Stomach (tissue), 8 donors: ENCODE measurements at regions not wholly inside any gene's neighbourhood (a gene's known extent, or its start where the extent isn't known, plus 50 kb on each side); places are given as distances from the start of the nearest gene placed in this dataset.

Experiments used
- DNase-seq, 2 donors: peaks; one replicate each; pipeline versions ENCODE4 v3.0.0 to v3.0.0-alpha.2; 2013 to 2019
- H3K27ac ChIP-seq, 5 donors: fragments of 200-600 bp in 4 of 5; sonication (generic) in 4 of 5; one replicate each; pipeline ENCODE4 v1.5.1; 2013 to 2019; ENCODE audit warnings: mild to moderate bottlenecking in 1 of 5, moderate library complexity in 1 of 5
- H3K27me3 ChIP-seq, 3 donors: fragments of 200-600 bp; sonication (generic); one replicate each; pipeline ENCODE4 v1.5.1; 2017 to 2019; ENCODE audit warnings: mixed run types in 1 of 3
- H3K36me3 ChIP-seq, 4 donors: fragments of 200-600 bp; sonication (generic); 1 replicate in 3 of 4; 2 replicates in 1 of 4; pipeline ENCODE4 v1.5.1; 2016 to 2019
- H3K4me1 ChIP-seq, 4 donors: fragments of 200-600 bp; sonication (generic); one replicate each; pipeline ENCODE4 v1.5.1; 2016 to 2019
- H3K4me3 ChIP-seq, 4 donors: fragments of 200-600 bp; sonication (generic) in 3 of 4; one replicate each; pipeline ENCODE4 v1.5.1; 2016 to 2019; ENCODE audit warnings: mild to moderate bottlenecking in 1 of 4
- H3K9me3 ChIP-seq, 4 donors: fragments of 200-600 bp; sonication (generic); one replicate each; pipeline ENCODE4 v1.5.1; 2016 to 2019
- EP300 ChIP-seq: sonication (generic); formaldehyde crosslinking; IDR thresholded peaks from one replicate; pipeline ENCODE4 v1.6.1; 2017; ENCODE audit warnings: antibody characterized with exemption
- POLR2A ChIP-seq, 4 donors: fragments of 450-650 bp; IDR thresholded peaks; one replicate each; pipeline ENCODE4 v1.6.1; 2016; ENCODE audit warnings: antibody characterized with exemption in 4 of 4, control low read depth in 2 of 4, mild to moderate bottlenecking in 1 of 4, moderate library complexity in 1 of 4
- POLR2AphosphoS5 ChIP-seq, 3 donors: sonication (generic); formaldehyde crosslinking; IDR thresholded peaks; one replicate each; pipeline ENCODE4 v1.6.1; 2016; ENCODE audit warnings: antibody characterized with exemption in 3 of 3
- WGBS, 5 donors: extraction: QIAGEN DNeasy Blood & Tissue Kit in 3 of 5; methylation state at CpG; one replicate each; pipeline versions ENCODE4 v1.1.5 to v1.1.7; 2013 to 2018; 5-methylcytosine and 5-hydroxymethylcytosine counted together
- intact Hi-C: fragments of 100-400 bp; cut with DNase I; formaldehyde crosslinking; loops from one replicate; pipeline ENCODE4 v1.15.1; 2023; ENCODE audit warnings: low total_unique reads
- TF ChIP-seq, protein P1 (sequence below), 7 experiments: fragments of 450-650 bp in 4 of 7; fragments of 200-600 bp in 3 of 7; sonication (generic) in 3 of 7; IDR thresholded peaks; one replicate each; pipeline ENCODE4 v1.5.1; 2016 to 2019; ENCODE audit warnings: antibody characterized with exemption in 7 of 7, control low read depth in 2 of 7, mild to moderate bottlenecking in 1 of 7
- donor health status: healthy with polysubstance abuse.
- donor health status: Bipolar disorder and iron deficiency.
- donor health status: healthy.

DNA sequence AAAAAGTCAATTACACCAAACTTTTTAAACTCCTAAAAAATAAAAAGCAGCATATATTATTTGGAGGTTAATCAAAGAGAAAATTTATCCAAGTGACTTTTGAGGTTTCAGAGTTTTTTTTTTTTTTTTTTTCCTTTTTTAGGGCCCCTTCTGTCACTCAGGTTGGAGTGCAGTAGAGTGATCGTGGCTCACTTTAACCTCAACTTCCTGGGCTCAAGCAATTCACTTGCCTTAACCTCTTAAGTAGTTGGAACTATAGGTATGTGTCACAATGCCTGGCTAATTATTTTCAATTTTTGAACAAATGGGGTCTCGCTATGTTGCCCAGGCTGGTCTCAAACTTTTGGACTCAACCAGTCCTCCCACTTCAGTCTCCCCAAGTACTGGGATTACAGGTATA is 241.7 kb upstream of the HSFY2 start:
- H3K27ac ChIP-seq = no peak overlapping the region
- WGBS, 5 donors = 71 to 93% (median 90%) methylated on average over 2 of the region's 2 CpGs; no CpG with 5 or more reads in 2 of the 5 donors
- intact Hi-C loops = no loop called here
- H3K4me1 ChIP-seq = no peaks in the 10 kb centered on the region
- no peak for DNase-seq
- no peak for TF ChIP-seq POLR2AphosphoS5 (IDR thresholded peaks at IDR 0.05)
- no peak for TF ChIP-seq EP300
- TF ChIP-seq, protein P1, sequence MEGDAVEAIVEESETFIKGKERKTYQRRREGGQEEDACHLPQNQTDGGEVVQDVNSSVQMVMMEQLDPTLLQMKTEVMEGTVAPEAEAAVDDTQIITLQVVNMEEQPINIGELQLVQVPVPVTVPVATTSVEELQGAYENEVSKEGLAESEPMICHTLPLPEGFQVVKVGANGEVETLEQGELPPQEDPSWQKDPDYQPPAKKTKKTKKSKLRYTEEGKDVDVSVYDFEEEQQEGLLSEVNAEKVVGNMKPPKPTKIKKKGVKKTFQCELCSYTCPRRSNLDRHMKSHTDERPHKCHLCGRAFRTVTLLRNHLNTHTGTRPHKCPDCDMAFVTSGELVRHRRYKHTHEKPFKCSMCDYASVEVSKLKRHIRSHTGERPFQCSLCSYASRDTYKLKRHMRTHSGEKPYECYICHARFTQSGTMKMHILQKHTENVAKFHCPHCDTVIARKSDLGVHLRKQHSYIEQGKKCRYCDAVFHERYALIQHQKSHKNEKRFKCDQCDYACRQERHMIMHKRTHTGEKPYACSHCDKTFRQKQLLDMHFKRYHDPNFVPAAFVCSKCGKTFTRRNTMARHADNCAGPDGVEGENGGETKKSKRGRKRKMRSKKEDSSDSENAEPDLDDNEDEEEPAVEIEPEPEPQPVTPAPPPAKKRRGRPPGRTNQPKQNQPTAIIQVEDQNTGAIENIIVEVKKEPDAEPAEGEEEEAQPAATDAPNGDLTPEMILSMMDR (IDR thresholded peaks at IDR 0.05) = no peak
- TF ChIP-seq POLR2A (IDR thresholded peaks at IDR 0.05) = no peak
- H3K27me3 ChIP-seq = no peaks in the 10 kb centered on the region
- no peak overlapping the region for H3K4me3 ChIP-seq
- no peaks in the 10 kb centered on the region for H3K36me3 ChIP-seq
- H3K9me3 ChIP-seq = no peaks in the 10 kb centered on the region

DNA sequence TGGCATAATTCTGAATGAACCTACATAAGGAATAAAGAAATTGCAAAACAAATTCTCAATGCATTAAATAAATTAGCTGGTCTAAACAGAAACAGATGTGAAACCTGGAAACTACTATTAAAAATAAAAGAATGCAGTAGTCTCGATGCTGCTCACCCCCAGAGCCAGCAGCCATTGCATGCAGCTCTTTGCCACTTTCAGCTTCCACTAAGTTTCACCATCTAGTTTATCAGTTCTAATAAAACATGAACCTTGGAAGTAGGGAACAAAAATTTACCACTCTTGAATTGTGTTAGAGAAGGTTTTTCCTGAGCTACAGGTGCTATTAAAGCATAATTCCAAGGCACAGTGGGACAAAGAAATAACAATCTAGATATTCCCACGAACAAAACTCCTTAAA is 239.4 kb upstream of the HSFY2 start:
- Histone ChIP-seq H3K27ac (no peak overlapping the region), H3K4me1 (no peaks in the 10 kb centered on the region), H3K9me3 (no peaks in the 10 kb centered on the region), H3K27me3 (no peaks in the 10 kb centered on the region), H3K4me3 (no peak overlapping the region), H3K36me3 (no peaks in the 10 kb centered on the region)
- no peak for DNase-seq
- 55 to 68% (median 63%) methylated on average over 2 of the region's 2 CpGs; no CpG with 5 or more reads in 2 of the 5 donors for WGBS, 5 donors
- TF ChIP-seq EP300 (no peak), POLR2AphosphoS5 (IDR thresholded peaks at IDR 0.05) (no peak), POLR2A (IDR thresholded peaks at IDR 0.05) (no peak)
- TF ChIP-seq, protein P1 (IDR thresholded peaks at IDR 0.05) = no peak
- intact Hi-C loops = no loop called here

DNA sequence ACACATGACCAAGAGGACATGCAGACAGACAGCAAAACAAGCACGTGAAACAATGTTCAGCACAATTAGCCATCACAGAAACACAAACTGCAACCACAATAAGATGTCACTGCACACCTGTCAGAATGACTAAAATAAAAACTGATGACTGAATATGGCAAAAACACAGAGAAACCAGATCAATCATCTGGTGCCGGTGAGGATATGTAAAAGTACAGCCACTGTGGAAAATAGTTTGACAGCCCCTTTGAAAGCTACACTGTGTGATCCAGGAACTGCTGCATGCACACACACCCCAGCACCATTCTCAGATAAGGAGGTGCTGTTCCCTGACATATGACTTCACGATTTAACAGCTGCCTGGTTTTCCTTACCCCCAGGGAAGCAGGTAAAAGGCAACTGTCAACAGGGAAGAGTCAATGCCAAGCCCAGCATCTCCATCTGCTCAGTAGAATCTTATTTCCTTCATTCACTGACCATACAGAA is 238.1 kb upstream of the HSFY2 start:
- Histone ChIP-seq H3K27me3 (no peaks in the 10 kb centered on the region), H3K4me1 (no peaks in the 10 kb centered on the region), H3K9me3 (no peaks in the 10 kb centered on the region), H3K4me3 (no peak overlapping the region), H3K27ac (no peak overlapping the region), H3K36me3 (no peaks in the 10 kb centered on the region)
- WGBS, 5 donors = 22 to 26% (median 24%) methylated on average over 3 of the region's 3 CpGs; no CpG with 5 or more reads in 2 of the 5 donors
- TF ChIP-seq POLR2A (IDR thresholded peaks at IDR 0.05) (no peak), POLR2AphosphoS5 (IDR thresholded peaks at IDR 0.05) (no peak)
- TF ChIP-seq, protein P1 (IDR thresholded peaks at IDR 0.05) = no peak
- intact Hi-C loops = no loop called here
- no peak for DNase-seq

DNA sequence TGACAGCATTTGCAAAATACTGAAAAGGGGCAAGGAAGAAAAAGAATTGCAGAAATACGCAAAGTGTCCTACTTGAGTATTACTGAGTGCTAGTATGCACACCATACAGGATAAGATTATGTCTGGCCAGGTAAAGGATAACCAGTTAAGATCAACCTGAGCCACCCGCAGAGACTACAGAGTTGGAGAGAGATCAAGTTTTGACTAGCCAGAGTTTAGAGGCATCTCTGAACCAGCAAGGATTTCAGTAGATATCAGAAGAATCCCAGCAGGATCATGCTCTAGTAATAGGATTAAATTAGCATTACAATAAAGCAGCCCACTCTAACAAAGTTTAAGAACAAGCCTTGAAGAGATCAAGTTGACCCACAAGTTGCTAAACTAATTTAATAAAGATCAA is 232.7 kb upstream of the HSFY2 start:
- Histone ChIP-seq H3K27ac (no peak overlapping the region), H3K36me3 (no peaks in the 10 kb centered on the region), H3K27me3 (no peaks in the 10 kb centered on the region), H3K4me3 (no peak overlapping the region), H3K4me1 (no peaks in the 10 kb centered on the region), H3K9me3 (no peaks in the 10 kb centered on the region)
- intact Hi-C loops = no loop called here
- 79 to 92% (median 85%) methylated on average over 2 of the region's 2 CpGs; no CpG with 5 or more reads in 2 of the 5 donors for WGBS, 5 donors
- no peak for DNase-seq
- TF ChIP-seq, protein P1 (IDR thresholded peaks at IDR 0.05) = no peak
- no peak for TF ChIP-seq POLR2A (IDR thresholded peaks at IDR 0.05)
- TF ChIP-seq EP300 = no peak
